ENCODE measurements at regions not wholly inside any gene's neighbourhood (a gene's known extent, or its start where the extent isn't known, plus 50 kb on each side); places are given as distances from the start of the nearest gene placed in this dataset.

GRCh38 chr9:86754581-86755560, 192.4 kb downstream of the GAS1 start:
- H3K27ac ChIP-seq, result no peak overlapping the region
- TF ChIP-seq ZFX (IDR thresholded peaks at IDR 0.05) (no peak), CTCF (conservative IDR thresholded peaks at IDR 0.05) (no peak)

GRCh38 chr9:86753836-86754235, 193.5 kb downstream of the GAS1 start:
- no peak for TF ChIP-seq CTCF (conservative IDR thresholded peaks at IDR 0.05)
- H3K27ac ChIP-seq, result no peak overlapping the region

DNA sequence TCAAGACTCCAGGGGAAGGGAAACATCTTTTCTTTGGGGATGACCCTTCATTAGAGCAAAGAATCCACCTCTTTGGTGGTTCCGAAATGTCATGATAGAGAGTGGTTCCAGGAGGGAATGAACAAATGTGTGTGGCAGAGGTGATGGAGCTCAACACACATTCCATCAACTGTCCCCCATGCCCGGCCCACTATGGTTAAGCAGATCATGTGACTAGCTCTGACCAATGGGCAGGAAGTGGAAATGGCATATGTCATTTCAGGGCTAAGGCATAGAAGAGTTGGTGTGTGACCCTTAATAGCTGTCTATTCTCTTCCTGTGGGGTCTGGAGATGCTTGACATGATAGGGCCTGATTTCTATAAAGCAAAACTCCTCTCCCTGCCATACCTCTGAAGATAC, 194.6 kb downstream of the GAS1 start:
- TF ChIP-seq ZFX (IDR thresholded peaks at IDR 0.05) (no peak), CTCF (conservative IDR thresholded peaks at IDR 0.05) (no peak)
- no peak overlapping the region for H3K27ac ChIP-seq

DNA sequence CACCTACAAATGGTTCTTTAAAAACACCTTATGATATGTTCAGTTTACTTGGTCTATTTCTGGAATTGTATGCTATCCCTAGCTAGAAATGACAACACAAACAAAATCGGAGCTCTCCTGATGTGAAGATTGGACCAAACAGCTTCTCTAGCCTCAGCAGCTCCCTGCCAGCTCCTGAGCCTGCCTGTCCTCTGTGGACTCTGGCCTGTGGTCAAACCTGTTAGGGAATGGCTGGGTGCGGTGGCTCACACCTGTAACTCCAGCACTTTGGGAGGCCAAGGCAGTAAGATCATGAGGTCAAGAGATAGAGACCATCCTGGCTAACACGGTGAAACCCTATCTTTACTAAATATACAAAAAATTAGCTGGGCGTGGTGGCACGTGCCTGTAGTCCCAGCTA, 195.3 kb downstream of the GAS1 start:
- TF ChIP-seq CTCF (conservative IDR thresholded peaks at IDR 0.05) (no peak), ZFX (IDR thresholded peaks at IDR 0.05) (no peak)

DNA sequence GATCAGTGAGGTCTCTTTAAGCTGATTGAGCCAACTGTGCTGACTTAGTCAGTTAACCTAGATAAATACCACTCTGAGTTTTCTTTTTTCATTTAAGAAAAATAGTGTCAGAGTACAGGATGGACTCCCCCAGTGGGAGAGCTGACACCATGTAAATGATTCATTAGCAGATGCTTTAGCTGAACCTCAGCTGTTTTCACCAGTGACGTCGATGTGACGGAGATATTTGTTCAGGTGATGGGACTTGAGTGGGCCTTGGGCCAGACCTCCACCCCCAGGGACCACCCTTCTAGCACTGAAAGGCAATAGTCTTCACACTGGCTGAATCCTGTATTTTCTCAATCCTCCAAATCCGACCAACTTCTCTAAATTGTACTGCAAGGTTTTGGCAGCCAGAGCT, 196.1 kb downstream of the GAS1 start:
- no peak overlapping the region for H3K27ac ChIP-seq
- TF ChIP-seq ZFX (IDR thresholded peaks at IDR 0.05) (no peak), CTCF (conservative IDR thresholded peaks at IDR 0.05) (no peak)

More for the DNA sequence above, 195.3 kb downstream of the GAS1 start:
- H3K27ac ChIP-seq, result no peak overlapping the region

GRCh38 chr9:86749894-86750255, 197.4 kb downstream of the GAS1 start:
- no peak overlapping the region for H3K27ac ChIP-seq
- TF ChIP-seq CTCF (conservative IDR thresholded peaks at IDR 0.05) (no peak), ZFX (IDR thresholded peaks at IDR 0.05) (no peak)

DNA sequence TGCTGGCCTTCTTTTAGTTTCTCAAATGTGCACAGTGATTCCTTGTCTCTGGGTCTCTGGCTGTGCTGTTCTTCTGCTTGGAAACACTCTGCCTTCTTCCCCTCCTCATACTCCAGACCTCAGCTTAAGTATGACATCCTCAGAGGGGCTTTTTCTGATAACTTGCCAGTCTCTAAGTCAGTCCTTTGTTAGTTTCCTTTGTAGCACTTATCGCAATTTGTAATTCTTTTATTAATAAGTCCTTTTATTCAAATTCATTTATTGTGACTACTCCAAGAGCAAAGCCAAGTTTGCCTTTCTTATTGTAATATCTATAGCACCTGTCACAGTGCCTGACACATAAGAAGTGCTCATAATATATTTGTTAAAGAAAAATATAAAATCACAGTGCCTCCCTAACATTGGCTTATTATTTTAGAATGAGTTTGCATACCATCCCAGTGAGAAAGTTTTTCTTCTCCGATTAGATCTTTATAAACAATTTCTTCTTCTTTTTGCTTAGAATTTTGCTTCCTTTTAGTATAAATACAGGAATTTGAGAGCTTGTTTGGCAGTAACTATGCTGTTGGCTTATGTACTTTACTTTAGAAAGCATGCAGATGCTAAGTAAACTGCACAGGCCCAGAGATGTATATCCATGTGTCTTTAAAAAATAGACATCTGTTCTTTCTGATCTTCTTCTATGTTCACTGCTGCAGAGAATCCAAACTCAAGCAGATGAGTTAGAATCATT, 198.0 kb downstream of the GAS1 start:
- H3K27ac ChIP-seq, result no peak overlapping the region
- TF ChIP-seq ZFX (IDR thresholded peaks at IDR 0.05) (no peak), CTCF (conservative IDR thresholded peaks at IDR 0.05) (no peak)
